IPS-18c (cell line): ENCODE measurements at regions not wholly inside any gene's neighbourhood (a gene's known extent, or its start where the extent isn't known, plus 50 kb on each side); places are given as distances from the start of the nearest gene placed in this dataset.

ENCODE experiments used
- H3K4me3 ChIP-seq: 2 replicates; pipeline ENCODE4 v1.7.0; 2013; ENCODE audit warnings: low read depth, mild to moderate bottlenecking, low read length, moderate library complexity; ENCODE audit not compliant: insufficient read depth
- H3K9me3 ChIP-seq: one replicate; pipeline ENCODE4 v1.6.1; 2013; ENCODE audit warnings: mild to moderate bottlenecking, low read length, moderate library complexity; ENCODE audit not compliant: control insufficient read depth, insufficient read depth

DNA sequence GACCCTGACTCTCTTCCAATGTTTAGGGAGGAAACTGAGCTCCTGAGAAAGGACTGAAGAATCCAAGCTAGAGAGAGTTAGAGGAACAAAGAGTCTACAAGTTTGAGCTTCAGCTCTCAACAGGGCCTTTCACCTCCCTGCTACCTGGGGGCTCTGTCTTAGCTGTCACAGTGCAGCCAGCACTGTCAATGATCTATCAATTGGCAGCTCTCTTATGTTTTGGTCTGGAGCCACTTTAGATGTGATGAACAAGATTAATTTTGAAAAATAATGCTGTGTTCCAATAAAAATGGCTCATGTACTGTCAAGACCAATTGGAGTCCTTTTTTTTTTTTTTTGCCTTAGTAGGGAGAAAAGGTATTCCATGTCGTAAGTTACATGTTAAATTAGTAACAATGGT lies 215.8 kb upstream of the TRIB2 start:
- Histone ChIP-seq H3K9me3 (no peaks in the 10 kb centered on the region), H3K4me3 (no peak overlapping the region)

DNA sequence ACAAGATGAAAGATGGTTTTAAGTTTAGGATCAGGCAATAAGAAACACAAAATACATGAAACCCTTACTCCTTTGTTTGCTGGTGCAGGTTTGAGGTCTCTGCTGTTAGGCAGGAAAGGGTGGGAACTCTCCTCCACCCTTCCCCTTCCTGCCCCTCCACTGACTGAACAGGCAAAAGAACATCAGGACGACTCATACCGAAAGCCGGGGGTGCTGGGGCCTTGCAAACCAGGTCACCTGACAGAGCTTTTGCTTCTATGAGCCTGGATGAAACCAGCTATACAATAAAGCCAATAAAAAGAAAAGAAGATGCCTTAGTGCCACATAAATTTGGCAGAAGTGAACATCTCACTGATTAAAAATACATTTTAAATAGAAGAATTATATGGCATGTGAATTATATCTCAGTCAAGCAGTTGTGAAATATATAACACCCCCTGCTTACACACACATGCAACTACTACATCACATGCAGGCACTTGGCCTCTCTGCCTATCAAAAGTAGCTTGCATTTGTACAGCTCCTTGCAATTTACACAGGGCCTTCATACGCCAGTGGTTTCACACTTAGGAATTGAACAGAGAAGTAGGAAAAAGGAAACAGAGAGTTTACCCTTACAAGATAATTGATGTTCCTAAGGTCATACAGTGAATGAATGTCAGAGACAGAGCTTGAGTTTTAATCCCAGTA lies 215.1 kb upstream of the TRIB2 start:
- H3K4me3 ChIP-seq: no peak overlapping the region
- no peaks in the 10 kb centered on the region for H3K9me3 ChIP-seq

DNA sequence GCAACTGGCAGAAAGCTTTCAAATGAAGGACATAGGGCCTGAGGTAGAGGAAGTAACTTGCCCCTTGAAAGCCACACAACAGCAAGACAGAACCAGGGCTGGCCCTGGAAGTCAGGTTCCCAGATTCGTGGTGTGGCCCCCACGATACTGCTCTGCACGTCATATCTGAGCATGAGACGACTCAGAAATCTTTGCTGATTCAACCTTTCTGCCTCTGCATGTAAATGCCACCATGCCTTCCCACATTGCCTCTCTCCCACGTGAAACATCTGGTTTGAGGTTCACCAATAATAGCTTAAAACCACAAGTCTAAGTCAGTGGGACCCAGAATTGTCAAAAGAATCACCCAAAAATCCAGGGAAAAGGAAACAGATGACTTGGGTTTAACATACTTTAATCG lies 214.0 kb upstream of the TRIB2 start:
- no peaks in the 10 kb centered on the region for H3K9me3 ChIP-seq

DNA sequence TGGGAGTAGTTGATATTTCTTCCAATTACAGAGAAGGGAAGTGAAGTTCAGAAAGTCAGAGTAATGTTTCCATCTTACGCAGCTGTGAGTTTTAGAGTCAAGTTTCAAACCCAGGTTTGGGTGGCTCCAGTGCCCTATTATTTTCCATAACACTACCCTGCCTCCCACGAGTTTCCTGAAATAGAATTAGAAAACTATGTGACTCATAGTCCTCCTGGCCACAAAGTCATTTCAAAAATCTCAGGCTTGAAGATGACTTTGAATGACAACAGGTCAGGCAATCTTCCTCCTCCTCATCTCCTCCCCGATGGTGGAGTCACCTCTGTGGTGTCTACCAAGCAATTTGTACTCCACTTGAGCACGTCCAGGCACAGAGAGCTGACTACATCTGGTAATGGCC lies 212.3 kb upstream of the TRIB2 start:
- Histone ChIP-seq H3K4me3 (no peak overlapping the region), H3K9me3 (no peaks in the 10 kb centered on the region)

More for the DNA sequence above, 214.0 kb upstream of the TRIB2 start:
- H3K4me3 ChIP-seq: no peak overlapping the region

DNA sequence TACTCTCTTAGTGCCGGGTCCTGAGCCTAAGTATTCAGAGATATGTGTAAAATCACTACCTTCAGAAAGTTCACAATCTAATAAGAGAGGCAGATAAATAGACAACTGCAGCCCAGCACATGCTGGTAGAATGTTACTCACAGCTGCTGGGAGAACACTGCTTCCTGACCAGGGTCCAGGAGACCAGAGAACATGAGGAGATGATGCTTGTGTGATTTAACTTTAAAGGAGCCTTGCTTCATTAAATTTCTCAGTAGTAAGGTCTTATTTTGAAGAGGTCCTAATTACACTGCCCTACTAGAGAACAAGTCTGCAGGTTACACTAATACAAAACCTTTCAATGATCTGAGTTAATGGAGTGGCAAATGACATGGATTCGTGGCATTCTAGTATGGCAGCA lies 209.9 kb upstream of the TRIB2 start:
- Histone ChIP-seq H3K4me3 (no peak overlapping the region), H3K9me3 (no peaks in the 10 kb centered on the region)

DNA sequence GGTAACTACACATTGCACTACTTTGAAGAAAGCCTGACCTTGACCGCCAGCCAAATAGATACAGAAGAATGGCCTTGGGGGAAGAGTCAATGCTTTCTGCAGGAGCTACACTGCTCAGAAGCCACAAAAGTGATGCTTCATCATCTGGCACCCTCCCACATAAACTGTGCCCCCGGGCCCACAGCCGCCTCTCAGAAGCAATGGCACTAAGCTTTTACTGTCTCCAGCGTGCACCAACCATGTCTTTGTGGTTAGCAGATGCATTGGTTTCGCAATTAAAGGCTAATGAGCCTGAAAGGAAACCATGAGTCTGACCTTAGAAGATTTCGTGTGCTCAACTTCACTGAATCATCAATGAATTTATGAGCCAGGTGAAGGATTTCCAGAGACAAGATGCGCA lies 209.4 kb upstream of the TRIB2 start:
- Histone ChIP-seq H3K9me3 (no peaks in the 10 kb centered on the region), H3K4me3 (no peak overlapping the region)

DNA sequence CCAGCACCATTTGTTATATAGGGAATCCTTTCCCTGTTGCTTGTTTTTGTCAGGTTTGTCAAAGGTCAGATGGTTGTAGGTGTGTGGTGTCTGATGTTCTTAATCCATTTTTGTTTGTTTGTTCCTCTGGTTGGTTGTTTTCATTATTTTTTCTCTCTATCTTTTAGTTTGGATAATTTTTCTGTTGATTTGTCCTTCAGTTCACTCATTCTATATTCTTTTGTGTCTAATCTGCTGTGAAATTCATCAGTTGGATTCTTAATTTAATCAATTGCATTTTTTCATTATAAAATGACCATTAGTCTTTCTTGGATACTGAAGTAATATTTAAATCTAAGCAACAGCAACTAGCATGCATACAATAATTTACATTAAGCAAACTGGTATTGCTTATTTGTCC lies 206.7 kb upstream of the TRIB2 start:
- Histone ChIP-seq H3K4me3 (no peak overlapping the region), H3K9me3 (no peaks in the 10 kb centered on the region)

DNA sequence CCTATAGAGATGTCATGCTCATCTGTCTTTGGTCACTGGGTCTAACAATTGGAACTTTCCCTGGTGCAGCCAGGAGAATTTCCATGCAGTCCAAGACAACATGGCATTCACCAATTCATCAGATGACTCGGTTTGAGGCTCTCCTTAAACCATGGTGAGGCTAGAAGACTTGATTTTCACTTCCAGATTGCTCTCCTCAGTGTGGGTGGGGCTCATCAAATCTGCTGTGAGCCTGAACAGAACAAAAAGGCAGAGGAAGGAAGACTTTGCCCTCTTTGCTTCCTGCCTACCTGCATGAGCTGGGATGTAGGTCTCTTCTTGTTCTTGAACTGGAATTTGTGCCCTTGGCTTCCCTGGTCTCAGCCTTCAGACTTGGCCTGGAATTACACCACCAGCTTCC lies 203.4 kb upstream of the TRIB2 start:
- Histone ChIP-seq H3K4me3 (no peak overlapping the region), H3K9me3 (no peaks in the 10 kb centered on the region)

DNA sequence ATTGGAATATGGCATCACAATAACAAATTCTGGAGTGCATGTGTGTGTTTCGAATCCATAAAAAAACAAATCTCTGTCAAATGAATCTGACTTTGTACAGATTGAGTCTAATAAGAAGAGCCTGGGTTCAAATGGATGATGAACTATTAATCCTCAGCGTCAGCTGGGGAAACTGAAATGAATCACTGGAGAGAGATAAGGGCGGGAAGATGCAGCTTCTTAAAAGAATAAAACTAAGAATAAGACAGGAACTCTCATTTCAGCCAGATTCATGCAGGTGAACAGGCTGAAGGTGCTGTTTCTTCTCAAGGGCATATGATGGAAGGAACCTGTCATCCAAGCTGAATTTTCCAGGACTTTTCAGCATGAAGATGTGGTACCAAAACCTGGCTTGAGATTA lies 202.6 kb upstream of the TRIB2 start:
- Histone ChIP-seq H3K9me3 (no peaks in the 10 kb centered on the region), H3K4me3 (no peak overlapping the region)

DNA sequence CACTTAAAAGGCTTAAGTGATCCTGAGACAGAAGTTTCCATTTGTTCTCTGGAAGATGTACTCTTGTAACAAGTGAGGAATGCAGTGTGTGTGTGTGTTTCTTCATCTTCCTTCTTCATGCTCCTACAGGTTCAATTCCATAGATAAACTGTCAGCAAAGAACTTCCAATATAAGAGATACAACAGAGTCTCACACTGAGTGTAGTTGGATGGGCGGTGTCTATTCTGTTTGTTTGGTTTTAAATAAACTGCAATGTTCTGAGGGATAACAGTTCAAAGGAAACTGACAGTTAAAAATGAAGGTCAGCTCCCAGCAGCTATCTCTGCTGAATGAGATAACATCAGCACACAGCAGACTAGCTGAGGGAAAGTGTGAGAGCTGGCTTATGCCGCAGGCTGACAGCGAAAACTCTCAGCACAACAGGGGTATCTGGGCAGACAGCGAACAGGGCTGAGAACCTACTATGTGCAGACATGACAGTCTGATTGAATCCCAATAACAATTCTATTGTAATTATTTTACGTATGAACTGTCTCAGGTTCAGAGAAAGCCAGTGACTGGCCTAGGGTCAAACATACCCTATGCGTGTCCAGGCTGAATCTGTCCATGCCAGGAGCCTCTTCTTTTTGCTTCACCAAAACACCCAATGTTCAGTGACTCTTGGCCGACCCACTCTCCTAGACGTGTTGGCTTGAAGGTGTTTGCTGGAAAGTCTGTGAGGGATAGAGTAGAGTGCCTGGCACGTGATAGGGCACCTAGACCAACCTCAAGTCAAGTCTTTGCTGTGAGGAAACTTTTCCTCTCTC lies 201.9 kb upstream of the TRIB2 start:
- Histone ChIP-seq H3K4me3 (no peak overlapping the region), H3K9me3 (no peaks in the 10 kb centered on the region)

DNA sequence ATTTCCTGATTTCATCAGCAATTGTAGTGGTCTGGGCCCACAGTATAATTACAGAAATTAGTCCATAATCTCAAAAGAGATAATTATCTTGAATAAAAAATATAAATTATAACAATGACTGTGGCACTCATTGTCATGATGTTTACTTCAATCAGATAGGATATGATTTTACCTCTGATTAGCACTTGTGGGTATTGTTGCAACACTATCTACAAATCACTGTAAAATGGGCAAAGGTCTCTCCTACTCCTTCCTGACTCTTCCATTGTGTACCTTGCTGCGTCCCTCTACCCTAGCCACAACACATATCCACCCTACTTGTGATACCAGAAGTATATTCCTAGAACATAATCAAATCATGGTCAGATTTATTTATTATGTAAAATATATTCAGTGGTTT lies 200.9 kb upstream of the TRIB2 start:
- Histone ChIP-seq H3K9me3 (no peaks in the 10 kb centered on the region), H3K4me3 (no peak overlapping the region)

DNA sequence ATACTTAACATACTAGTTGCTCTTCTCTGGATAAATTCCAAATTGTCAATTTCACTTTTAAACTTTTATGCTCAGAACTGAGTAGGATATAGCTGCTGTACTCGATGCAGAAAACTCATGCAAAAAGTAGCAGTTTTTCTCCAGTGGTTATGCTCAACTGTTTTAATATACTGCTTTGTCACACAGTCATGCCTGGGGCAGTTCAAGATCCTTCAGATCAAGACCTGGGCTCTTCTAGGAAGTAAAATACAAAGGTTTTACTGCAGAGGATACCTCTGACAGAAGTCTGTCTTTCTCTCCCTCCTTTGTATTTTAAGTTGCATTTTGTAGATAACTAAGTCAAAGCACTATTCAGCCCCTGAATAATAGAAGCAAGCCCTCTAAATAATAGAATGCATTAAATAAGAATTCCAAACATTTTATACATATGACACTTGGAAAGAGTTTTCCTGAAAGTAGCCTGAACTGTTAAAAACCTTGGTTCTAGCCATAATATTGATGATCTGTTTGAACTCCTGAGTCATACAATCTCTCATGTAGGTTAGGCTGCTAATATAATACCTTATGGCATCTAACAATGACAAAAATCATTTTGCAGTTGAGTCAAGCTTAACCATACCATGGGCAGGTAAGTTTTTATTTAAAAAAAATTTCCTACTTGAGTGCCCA lies 183.3 kb upstream of the TRIB2 start:
- Histone ChIP-seq H3K9me3 (no peaks in the 10 kb centered on the region), H3K4me3 (no peak overlapping the region)

DNA sequence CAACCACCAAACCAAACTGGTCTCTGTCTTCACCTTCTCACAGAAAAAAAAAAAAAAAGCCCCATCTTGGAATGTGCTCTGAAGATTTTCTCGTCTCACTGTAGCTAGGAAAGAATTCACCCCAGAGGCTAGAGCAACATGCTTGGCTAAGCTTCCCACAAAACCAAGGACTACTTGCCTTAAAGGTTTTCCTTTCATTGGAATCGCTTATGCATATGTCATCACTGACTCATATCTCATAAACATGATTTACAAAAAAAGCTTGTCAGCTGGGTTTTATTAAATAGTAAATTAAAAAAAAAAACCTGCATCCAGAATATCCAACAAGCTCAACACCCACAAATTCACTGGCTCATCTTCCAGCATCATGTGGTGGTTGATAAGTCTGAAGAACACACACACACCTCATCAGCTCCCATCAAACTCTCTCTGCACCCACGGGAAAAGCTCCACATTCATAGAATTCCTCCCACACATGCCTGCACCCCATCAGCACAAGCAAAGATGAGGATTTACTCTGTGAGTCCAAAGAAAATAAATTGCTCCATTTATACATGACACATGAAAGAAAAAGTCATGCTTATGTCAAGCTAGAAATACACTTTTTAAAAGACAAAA lies 182.0 kb upstream of the TRIB2 start:
- H3K4me3 ChIP-seq: no peak overlapping the region

DNA sequence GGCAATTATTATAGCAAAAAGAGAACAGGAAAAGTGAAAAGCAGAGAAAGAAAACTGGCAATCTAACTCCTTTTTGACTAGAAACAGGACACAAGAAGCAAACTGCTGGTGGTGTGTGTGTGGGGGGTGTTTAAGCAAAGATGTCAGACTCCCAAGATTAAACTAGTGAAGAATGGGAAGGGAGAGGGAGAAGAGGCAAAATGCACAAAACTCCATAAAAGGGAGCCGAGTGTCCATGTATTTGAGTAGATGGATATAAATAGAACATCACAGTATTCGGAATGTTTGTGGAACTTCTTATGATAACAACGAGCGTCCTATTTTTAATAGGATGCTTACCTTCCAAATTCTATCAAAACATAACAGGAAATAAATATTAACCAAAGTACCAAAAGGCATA lies 179.8 kb upstream of the TRIB2 start:
- Histone ChIP-seq H3K9me3 (no peaks in the 10 kb centered on the region), H3K4me3 (no peak overlapping the region)

More for the DNA sequence above, 182.0 kb upstream of the TRIB2 start:
- H3K9me3 ChIP-seq: no peaks in the 10 kb centered on the region

DNA sequence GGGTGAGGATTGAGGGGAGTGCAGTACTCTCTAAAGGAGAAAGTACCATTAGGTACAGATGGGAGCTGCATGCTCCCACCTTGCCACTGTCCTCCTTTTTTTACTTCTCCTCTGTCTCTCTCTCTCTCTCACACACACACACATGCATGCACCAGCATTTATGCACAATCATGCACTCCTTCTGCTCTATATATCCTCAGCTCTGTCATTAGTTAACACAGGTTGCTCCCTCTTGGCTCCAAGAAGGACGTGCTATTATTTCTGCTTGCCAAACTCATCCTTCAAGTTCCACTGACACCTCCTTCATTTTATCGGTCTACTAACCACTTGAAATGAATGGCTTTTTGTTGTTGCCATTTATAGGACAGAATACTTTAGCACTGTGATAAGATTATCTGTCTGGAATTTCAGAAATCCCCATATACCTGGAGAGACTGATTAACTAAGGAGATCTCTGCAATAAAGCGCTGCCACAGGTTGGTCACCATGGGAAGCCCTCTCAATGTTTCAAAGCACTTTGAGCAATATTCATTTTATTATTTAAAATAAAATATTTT lies 178.5 kb upstream of the TRIB2 start:
- H3K4me3 ChIP-seq: no peak overlapping the region
- H3K9me3 ChIP-seq: no peaks in the 10 kb centered on the region

DNA sequence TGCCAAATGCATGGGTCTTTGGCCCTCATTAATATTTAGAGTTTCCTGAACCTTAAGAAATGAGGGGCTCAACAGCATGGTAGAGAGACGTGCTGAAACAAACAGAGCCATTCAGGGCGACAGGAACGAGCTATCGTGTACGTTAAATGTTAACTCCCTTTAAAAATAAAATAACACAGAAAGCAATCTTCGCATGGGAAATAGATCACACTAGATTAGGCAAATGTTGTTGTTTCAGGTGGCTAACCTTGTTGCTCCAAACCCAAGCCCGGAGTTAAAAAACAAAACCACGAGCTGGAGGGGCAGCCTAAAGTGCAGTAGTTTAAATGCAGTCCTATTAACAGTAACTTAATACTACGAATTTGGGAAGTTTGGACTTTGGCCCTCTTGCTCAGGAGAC lies 177.4 kb upstream of the TRIB2 start:
- no peaks in the 10 kb centered on the region for H3K9me3 ChIP-seq
- no peak overlapping the region for H3K4me3 ChIP-seq

DNA sequence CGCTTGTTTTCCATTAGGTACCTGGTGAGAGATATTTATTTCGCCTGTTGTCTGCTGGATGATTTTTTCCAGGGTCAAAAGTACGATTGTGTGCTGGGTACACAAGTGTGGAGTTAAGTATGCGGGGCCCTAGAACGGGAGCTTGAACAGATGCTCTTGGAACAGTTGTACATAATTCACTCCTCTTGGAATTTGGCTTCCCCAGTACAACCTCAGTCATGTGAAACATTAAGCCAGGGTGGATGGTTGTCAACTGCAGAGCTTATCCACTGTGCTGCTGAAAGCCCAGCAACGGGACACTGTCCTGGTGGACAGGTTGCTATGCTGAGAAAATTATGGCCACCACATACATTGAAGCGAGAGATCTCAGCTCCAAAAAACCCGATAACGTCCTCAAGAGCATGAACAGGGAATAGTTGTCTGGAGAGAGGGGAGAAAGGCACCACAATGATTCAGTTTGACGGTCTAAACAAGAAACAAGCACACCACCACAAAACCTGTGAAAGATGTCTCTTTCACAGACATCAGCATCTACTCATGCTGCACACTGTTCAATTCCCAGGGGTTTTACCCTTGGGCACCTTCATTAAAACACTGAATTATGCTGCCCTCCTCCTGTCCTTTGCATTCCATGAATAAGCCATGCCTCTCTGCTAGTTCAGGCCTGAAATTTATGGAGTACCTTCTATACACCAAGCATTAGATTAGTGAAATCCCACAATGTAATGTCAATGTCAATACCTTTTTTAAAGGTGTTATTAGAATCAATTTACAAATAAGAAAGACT lies 176.8 kb upstream of the TRIB2 start:
- H3K4me3 ChIP-seq: no peak overlapping the region
- H3K9me3 ChIP-seq: no peaks in the 10 kb centered on the region
